ENCODE measurements at regions not wholly inside any gene's neighbourhood (a gene's known extent, or its start where the extent isn't known, plus 50 kb on each side); places are given as distances from the start of the nearest gene placed in this dataset.

DNA sequence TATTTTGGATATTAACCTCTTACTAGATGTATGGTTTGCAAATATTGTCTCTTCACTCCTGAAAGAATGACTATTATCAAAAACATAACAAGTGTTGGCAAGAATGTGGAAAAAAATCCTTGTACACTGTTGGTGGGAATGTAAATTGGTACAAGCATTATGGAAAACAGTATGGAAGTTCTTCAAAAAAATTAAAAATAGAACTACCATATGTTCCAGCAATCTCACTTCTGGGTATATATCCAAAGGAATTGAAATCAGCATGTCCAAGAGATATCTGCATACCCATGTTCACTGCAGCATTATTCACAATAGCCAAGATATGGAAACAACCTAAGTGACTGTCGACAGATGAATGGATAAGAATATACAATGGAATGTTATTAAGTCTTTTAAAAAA lies 61.6 kb upstream of the KIT start:
- Histone ChIP-seq H3K79me2 (ENCODE audit: control insufficient read depth, insufficient read depth, low read length) (no peaks in the 10 kb centered on the region), H3K9ac (ENCODE audit: insufficient read depth in 1 of 2, low read depth in 2 of 2, low read length in 2 of 2) (no peak overlapping the region), H3K4me3 (no peak overlapping the region), H4K20me1 (replicated peaks; ENCODE audit: control insufficient read depth, insufficient read depth, low read length) (no peaks in the 10 kb centered on the region), H3K9me3 (replicated peaks; ENCODE audit: control insufficient read depth, insufficient read depth, low read depth, low read length) (no peaks in the 10 kb centered on the region), H3K36me3 (ENCODE audit: control insufficient read depth, insufficient read depth, low read length) (no peaks in the 10 kb centered on the region), H3K27ac (ENCODE audit: extremely low read depth, low read depth, low read length) (no peak overlapping the region), H3K4me2 (ENCODE audit: insufficient read depth, low read length) (no peak overlapping the region), H3K9me1 (ENCODE audit: control insufficient read depth, insufficient read depth, low read length) (no peaks in the 10 kb centered on the region), H2AFZ (ENCODE audit: low read depth, low read length) (no peak overlapping the region), H3K4me1 (replicated peaks in 1 of 2; ENCODE audit: control insufficient read depth in 2 of 2, insufficient read depth in 2 of 2, low read length in 2 of 2) (no peaks in the 10 kb centered on the region), H3K27me3 (ENCODE audit: control insufficient read depth in 2 of 2, insufficient read depth in 2 of 2, low read length in 2 of 2) (no peaks in the 10 kb centered on the region)
- BruUV-seq (replicated peaks) = no TSS peak
- ChIA-PET CTCF (ENCODE audit: low intra/inter-chr PET ratio) (no interaction called here), POLR2A (no interaction called here)
- WGBS (ENCODE audit: insufficient coverage, low coverage, missing lambda C conversion rate) = 7% methylated on average over 1 of the region's 1 CpG
- DNase-seq (ENCODE audit: extremely low read depth in 1 of 4, low spot score in 3 of 4) = no peak
- intact Hi-C loops (cut with micrococcal nuclease) = no loop called here
- TF ChIP-seq SMAD2 (IDR thresholded peaks at IDR 0.05; ENCODE audit: low read depth, low read length) = no peak
- TF ChIP-seq SMAD1 (IDR thresholded peaks at IDR 0.05; ENCODE audit: low read depth, low read length, partially characterized antibody) = no peak
- TF ChIP-seq LCOR (CRISPR knock-in tag; IDR thresholded peaks at IDR 0.05) = no peak
- TF ChIP-seq ZSCAN32 (CRISPR knock-in tag; IDR thresholded peaks at IDR 0.05) = no peak
- TF ChIP-seq ZNF785 (CRISPR knock-in tag; IDR thresholded peaks at IDR 0.05) = no peak
- no peak for TF ChIP-seq LARP7 (IDR thresholded peaks at IDR 0.05)
- no peak for TF ChIP-seq ZNF699 (CRISPR knock-in tag; IDR thresholded peaks at IDR 0.05; ENCODE audit: insufficient replicate concordance)
- no peak for TF ChIP-seq RBM17 (IDR thresholded peaks at IDR 0.05; ENCODE audit: borderline replicate concordance, low read depth, low read length)
- no peak for TF ChIP-seq ETS2 (tag; IDR thresholded peaks at IDR 0.05; ENCODE audit: borderline replicate concordance, poor library complexity, severe bottlenecking)
- no peak for TF ChIP-seq CREB3 (tag; conservative IDR thresholded peaks at IDR 0.05; ENCODE audit: low read depth)
- no peak for TF ChIP-seq HNRNPUL1 (IDR thresholded peaks at IDR 0.05; ENCODE audit: low read length)
- no peak for TF ChIP-seq TSC22D4 (tag; IDR thresholded peaks at IDR 0.05)
- TF ChIP-seq MEF2D (tag; conservative IDR thresholded peaks at IDR 0.05; ENCODE audit: low read depth) = no peak
- TF ChIP-seq FUS (optimal IDR thresholded peaks at IDR 0.05; ENCODE audit: low read depth, low read length) = no peak
- no peak for FAIRE-seq
- in situ Hi-C loops (cut with MboI) = no loop called here
- no peak for ATAC-seq
